ENCODE measurements at regions not wholly inside any gene's neighbourhood (a gene's known extent, or its start where the extent isn't known, plus 50 kb on each side); places are given as distances from the start of the nearest gene placed in this dataset.

GRCh38 chr3:869734-870133 is 223.1 kb upstream of the CNTN6 start:
- WGBS, 2 donors = 54 to 59% methylated on average over 2 of the region's 2 CpGs
- intact Hi-C loops (cut with DNase I) = no loop called here
- H3K27me3 ChIP-seq = no peaks in the 10 kb centered on the region
- H3K9me3 ChIP-seq = peaks cover 0 to 8% (median 0%) of the 10 kb centered on the region in 11 donors
- H3K4me3 ChIP-seq = no peak overlapping the region
- H3K36me3 ChIP-seq = no peaks in the 10 kb centered on the region
- ATAC-seq (no peak), DNase-seq (no peak)
- H3K27ac ChIP-seq = no peak overlapping the region
- no peak for TF ChIP-seq CTCF (IDR thresholded peaks at IDR 0.05)
- H3K4me1 ChIP-seq = no peaks in the 10 kb centered on the region

DNA sequence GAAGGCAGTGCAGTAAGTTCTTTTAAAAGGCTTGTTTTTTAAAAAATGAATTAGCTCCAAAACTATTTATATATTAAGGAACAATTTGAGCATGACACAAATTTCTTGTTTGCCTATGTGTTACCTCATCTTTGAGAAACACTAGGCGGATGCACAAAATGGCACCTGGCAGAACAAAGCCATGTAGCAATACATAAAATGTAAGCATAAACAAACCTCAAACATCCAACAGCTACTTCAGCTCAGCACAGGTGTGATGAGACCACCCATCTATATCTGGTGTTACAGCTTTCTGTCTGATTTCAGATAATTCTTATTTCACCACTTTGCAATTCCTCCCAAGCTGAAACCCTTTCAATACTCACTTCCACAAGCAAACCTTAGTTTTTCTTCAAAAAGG is 221.2 kb upstream of the CNTN6 start:
- peaks cover 0 to 4% (median 0%) of the 10 kb centered on the region in 11 donors for H3K9me3 ChIP-seq
- DNase-seq = no peak
- H3K36me3 ChIP-seq = no peaks in the 10 kb centered on the region
- 89 to 91% methylated on average over 1 of the region's 1 CpG for WGBS, 2 donors
- no peaks in the 10 kb centered on the region for H3K27me3 ChIP-seq
- no peak overlapping the region for H3K27ac ChIP-seq
- no peak for TF ChIP-seq CTCF (IDR thresholded peaks at IDR 0.05)
- ATAC-seq = no peak
- H3K4me1 ChIP-seq = no peaks in the 10 kb centered on the region
- intact Hi-C loops (cut with DNase I) = no loop called here
- H3K4me3 ChIP-seq = no peak overlapping the region

- H3K27me3 ChIP-seq = no peaks in the 10 kb centered on the region
- ATAC-seq = no peak
- no peaks in the 10 kb centered on the region for H3K36me3 ChIP-seq
- DNase-seq = no peak
- TF ChIP-seq CTCF (IDR thresholded peaks at IDR 0.05) = no peak
- intact Hi-C loops (cut with DNase I) = no loop called here
- H3K4me3 ChIP-seq = no peak overlapping the region
- no peak overlapping the region for H3K27ac ChIP-seq
- no peaks in the 10 kb centered on the region for H3K4me1 ChIP-seq
- H3K9me3 ChIP-seq = no peaks in the 10 kb centered on the region
- WGBS, 2 donors = 64 to 71% methylated on average over 1 of the region's 1 CpG
Observed at GRCh38 chr3:877001-877400, 215.8 kb upstream of the CNTN6 start.

GRCh38 chr3:878746-879145 is 214.1 kb upstream of the CNTN6 start:
- Histone ChIP-seq H3K4me3 (no peak overlapping the region), H3K9me3 (no peaks in the 10 kb centered on the region), H3K36me3 (no peaks in the 10 kb centered on the region), H3K27ac (no peak overlapping the region), H3K4me1 (no peaks in the 10 kb centered on the region), H3K27me3 (no peaks in the 10 kb centered on the region)
- 86 to 89% methylated on average over 1 of the region's 1 CpG for WGBS, 2 donors
- intact Hi-C loops (cut with DNase I) = no loop called here
- TF ChIP-seq CTCF (IDR thresholded peaks at IDR 0.05) = no peak
- ATAC-seq (no peak), DNase-seq (no peak)

DNA sequence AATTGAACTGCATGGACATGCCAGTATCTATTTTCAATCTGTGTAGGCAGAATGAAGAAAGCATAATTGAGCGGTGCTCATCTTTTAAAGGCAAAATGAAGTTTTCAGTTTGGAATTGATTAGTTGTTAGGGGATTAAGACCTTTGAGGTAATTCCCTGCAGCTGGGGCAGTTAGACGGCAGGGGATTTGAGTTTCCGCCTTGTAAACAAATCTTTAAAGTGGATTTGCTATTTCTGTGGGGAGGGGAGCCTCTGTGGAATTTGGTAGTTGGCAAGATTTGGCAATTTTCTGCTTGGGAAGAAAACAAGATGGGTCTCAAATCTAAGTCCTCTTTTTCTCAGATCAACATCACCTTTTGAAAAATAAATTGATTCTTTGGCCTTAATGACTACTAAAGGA is 212.5 kb upstream of the CNTN6 start:
- no peak for DNase-seq
- WGBS, 2 donors = 62 to 63% methylated on average over 3 of the region's 3 CpGs
- Histone ChIP-seq H3K4me1 (no peaks in the 10 kb centered on the region), H3K27me3 (no peaks in the 10 kb centered on the region), H3K4me3 (no peak overlapping the region), H3K27ac (no peak overlapping the region), H3K9me3 (no peaks in the 10 kb centered on the region), H3K36me3 (no peaks in the 10 kb centered on the region)
- intact Hi-C loops (cut with DNase I) = no loop called here
- ATAC-seq = no peak
- TF ChIP-seq CTCF (IDR thresholded peaks at IDR 0.05) = no peak
